ENCODE measurements at regions not wholly inside any gene's neighbourhood (a gene's known extent, or its start where the extent isn't known, plus 50 kb on each side); places are given as distances from the start of the nearest gene placed in this dataset.
A peak's percentile ranks its signal among the peaks of the same experiment; 100 is the strongest.

DNA sequence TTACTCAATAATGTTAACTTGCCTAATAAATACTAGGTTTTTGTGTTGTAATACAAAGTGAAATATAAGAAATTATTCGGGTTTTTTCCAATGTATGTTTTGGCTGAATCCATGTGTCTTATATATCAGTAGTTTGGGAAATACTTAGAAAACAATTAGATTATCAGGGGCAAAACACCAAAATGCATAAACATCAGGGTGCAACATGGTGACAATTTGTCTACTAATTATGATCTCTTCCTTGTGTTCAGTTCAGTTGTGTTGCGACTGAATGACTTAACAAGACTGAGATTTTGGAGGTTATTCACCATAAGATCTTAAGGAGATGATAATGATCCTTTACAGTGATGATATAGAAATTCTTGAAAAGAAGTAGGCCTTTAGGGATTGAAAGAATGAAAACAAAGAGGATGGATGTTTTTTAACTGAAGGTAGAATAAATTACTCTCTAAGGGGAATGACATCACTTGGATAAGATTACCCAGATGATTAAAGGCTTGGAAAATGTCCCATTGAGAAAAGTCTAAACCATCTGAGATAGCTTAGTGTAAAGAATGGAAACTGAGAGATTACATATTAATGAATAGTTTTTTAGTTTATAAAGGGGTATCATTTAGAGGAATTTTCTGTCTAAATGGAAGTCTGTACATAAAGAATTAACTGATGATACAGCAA is 415.8 kb downstream of the SPATA31D1 start:
- H3K36me3 ChIP-seq (ENCODE audit: low read depth): no peaks in the 10 kb centered on the region

DNA sequence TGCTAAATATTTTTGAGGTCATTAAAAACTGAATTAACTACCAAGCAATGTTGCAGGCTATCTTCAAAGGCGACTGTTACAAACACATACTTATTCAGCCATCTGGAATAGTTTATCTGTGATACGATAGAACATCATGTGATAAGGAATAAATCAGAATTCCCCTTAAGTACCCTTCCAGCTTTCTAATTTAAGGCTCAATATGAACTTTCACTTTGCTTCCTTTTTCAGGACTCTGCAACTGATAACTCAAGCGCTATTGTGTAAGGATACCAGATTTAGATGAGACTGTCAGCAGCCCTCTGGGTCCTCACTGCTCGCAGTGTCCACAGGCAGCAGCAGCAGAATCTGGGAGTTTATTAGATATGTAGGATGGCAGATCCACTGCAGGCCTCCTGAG is 416.3 kb downstream of the SPATA31D1 start:
- Histone ChIP-seq H3K4me1 (ENCODE audit: insufficient read depth, poor library complexity, severe bottlenecking) (peaks cover 3% of the 10 kb centered on the region), H3K9me3 (ENCODE audit: severe bottlenecking) (no peaks in the 10 kb centered on the region), H3K4me3 (ENCODE audit: severe bottlenecking) (no peak overlapping the region), H3K27ac (ENCODE audit: poor library complexity, severe bottlenecking) (no peak overlapping the region), H3K36me3 (ENCODE audit: low read depth) (no peaks in the 10 kb centered on the region), H3K27me3 (ENCODE audit: insufficient read depth, poor library complexity, severe bottlenecking) (no peaks in the 10 kb centered on the region)
- ATAC-seq (ENCODE audit: low read depth) (no peak), DNase-seq (ENCODE audit: low spot score) (no peak)
- TF ChIP-seq, protein P1, sequence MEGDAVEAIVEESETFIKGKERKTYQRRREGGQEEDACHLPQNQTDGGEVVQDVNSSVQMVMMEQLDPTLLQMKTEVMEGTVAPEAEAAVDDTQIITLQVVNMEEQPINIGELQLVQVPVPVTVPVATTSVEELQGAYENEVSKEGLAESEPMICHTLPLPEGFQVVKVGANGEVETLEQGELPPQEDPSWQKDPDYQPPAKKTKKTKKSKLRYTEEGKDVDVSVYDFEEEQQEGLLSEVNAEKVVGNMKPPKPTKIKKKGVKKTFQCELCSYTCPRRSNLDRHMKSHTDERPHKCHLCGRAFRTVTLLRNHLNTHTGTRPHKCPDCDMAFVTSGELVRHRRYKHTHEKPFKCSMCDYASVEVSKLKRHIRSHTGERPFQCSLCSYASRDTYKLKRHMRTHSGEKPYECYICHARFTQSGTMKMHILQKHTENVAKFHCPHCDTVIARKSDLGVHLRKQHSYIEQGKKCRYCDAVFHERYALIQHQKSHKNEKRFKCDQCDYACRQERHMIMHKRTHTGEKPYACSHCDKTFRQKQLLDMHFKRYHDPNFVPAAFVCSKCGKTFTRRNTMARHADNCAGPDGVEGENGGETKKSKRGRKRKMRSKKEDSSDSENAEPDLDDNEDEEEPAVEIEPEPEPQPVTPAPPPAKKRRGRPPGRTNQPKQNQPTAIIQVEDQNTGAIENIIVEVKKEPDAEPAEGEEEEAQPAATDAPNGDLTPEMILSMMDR (IDR thresholded peaks at IDR 0.05; ENCODE audit: poor library complexity, severe bottlenecking): no peak

More for the DNA sequence above, 415.8 kb downstream of the SPATA31D1 start:
- no peaks in the 10 kb centered on the region for H3K4me1 ChIP-seq (ENCODE audit: insufficient read depth, poor library complexity, severe bottlenecking)
- DNase-seq (ENCODE audit: low spot score) (no peak), ATAC-seq (ENCODE audit: low read depth) (no peak)
- no peaks in the 10 kb centered on the region for H3K9me3 ChIP-seq (ENCODE audit: severe bottlenecking)
- no peak overlapping the region for H3K27ac ChIP-seq (ENCODE audit: poor library complexity, severe bottlenecking)
- H3K27me3 ChIP-seq (ENCODE audit: insufficient read depth, poor library complexity, severe bottlenecking): no peaks in the 10 kb centered on the region
- TF ChIP-seq, protein P1 (IDR thresholded peaks at IDR 0.05; ENCODE audit: poor library complexity, severe bottlenecking): no peak
- no peak overlapping the region for H3K4me3 ChIP-seq (ENCODE audit: severe bottlenecking)

DNA sequence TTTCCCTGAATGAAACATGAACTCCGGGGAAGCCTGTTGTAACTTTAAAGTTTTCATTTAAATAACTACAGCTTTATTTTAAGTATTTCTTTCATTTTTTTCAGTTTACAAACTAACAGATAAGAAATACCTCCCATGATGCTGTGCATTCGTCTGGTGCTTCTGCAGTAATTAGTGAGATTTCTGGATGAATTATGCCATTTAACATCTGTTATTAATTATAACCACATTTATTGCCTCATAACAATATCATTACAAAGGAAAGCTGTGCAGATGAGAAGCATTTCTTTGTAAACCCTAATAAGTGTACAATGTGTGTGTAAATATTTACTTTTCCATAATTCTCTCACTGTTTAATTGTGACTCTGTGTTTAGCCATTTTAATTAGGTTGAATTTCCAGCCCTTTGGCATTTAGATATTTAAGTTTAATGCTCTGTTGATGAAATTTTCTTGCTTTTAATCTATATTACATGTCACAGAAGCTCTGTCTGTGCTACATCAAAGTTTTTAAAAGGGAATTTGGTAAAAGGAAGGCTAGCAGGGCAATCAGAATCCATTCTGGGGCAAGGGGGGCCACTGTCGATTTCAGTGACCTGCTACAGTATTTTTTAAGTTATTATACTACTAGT is 418.0 kb downstream of the SPATA31D1 start:
- TF ChIP-seq, protein P1 (IDR thresholded peaks at IDR 0.05; ENCODE audit: poor library complexity, severe bottlenecking): no peak
- H3K27ac ChIP-seq (ENCODE audit: poor library complexity, severe bottlenecking): no peak overlapping the region
- no peak for ATAC-seq (ENCODE audit: low read depth)
- no peaks in the 10 kb centered on the region for H3K27me3 ChIP-seq (ENCODE audit: insufficient read depth, poor library complexity, severe bottlenecking)
- peaks cover 12% of the 10 kb centered on the region for H3K4me1 ChIP-seq (ENCODE audit: insufficient read depth, poor library complexity, severe bottlenecking)
- H3K9me3 ChIP-seq (ENCODE audit: severe bottlenecking): no peaks in the 10 kb centered on the region
- DNase-seq (ENCODE audit: low spot score): no peak
- H3K4me3 ChIP-seq (ENCODE audit: severe bottlenecking): no peak overlapping the region
- no peaks in the 10 kb centered on the region for H3K36me3 ChIP-seq (ENCODE audit: low read depth)

DNA sequence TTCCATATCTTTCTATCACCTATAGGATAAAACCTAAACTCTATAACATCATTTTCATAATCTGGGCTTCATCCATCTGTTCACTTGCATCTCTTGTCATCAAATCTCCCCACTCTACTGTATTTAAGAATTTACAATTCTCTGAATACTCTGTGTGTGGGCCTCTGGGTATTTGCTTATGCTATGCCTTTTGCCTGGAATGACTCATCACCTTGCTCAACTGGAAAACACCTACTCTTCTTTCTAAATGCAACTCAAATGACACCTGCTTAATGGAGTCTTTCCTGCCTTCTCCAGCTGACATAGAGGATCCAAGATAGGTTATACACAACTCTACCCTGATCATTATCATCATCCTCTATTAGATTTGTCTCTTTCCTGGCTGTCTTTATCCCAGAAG is 421.7 kb downstream of the SPATA31D1 start:
- H3K4me3 ChIP-seq (ENCODE audit: severe bottlenecking): no peak overlapping the region
- no peak overlapping the region for H3K27ac ChIP-seq (ENCODE audit: poor library complexity, severe bottlenecking)
- no peaks in the 10 kb centered on the region for H3K27me3 ChIP-seq (ENCODE audit: insufficient read depth, poor library complexity, severe bottlenecking)
- TF ChIP-seq, protein P1 (IDR thresholded peaks at IDR 0.05; ENCODE audit: poor library complexity, severe bottlenecking): no peak
- H3K4me1 ChIP-seq (ENCODE audit: insufficient read depth, poor library complexity, severe bottlenecking): peaks cover 12% of the 10 kb centered on the region
- no peaks in the 10 kb centered on the region for H3K9me3 ChIP-seq (ENCODE audit: severe bottlenecking)
- no peak for DNase-seq (ENCODE audit: low spot score)
- peak; percentile 89 for ATAC-seq (ENCODE audit: low read depth)
- no peaks in the 10 kb centered on the region for H3K36me3 ChIP-seq (ENCODE audit: low read depth)

DNA sequence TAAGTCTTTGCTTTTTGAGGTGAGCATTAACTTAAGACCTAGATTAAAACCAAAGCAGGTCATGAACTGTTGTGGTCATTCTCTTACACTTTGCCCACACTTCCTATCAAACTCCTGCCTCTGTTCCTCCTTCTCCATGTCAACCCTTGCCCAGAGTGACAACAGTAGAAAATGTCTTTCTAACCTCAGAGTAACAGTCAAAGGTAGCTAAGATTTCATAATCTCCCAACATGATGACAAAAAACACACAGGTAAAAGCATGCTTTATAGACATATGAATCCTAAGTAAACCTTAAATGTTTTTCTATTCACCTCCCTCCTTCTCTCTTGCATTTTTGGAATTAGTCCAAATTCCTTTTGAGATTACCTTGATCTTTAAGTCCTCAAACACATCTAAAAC is 422.3 kb downstream of the SPATA31D1 start:
- Histone ChIP-seq H3K27ac (ENCODE audit: poor library complexity, severe bottlenecking) (no peak overlapping the region), H3K27me3 (ENCODE audit: insufficient read depth, poor library complexity, severe bottlenecking) (no peaks in the 10 kb centered on the region), H3K4me3 (ENCODE audit: severe bottlenecking) (no peak overlapping the region), H3K36me3 (ENCODE audit: low read depth) (no peaks in the 10 kb centered on the region), H3K4me1 (ENCODE audit: insufficient read depth, poor library complexity, severe bottlenecking) (peaks cover 12% of the 10 kb centered on the region), H3K9me3 (ENCODE audit: severe bottlenecking) (no peaks in the 10 kb centered on the region)
- ATAC-seq (ENCODE audit: low read depth) (peak; percentile 27; the same call in 2 of the 3 replicates), DNase-seq (ENCODE audit: low spot score) (no peak)
- TF ChIP-seq, protein P1 (IDR thresholded peaks at IDR 0.05; ENCODE audit: poor library complexity, severe bottlenecking): no peak

All from RWPE2 (cell line).